GM19438 (cell line): ENCODE measurements at regions not wholly inside any gene's neighbourhood (a gene's known extent, or its start where the extent isn't known, plus 50 kb on each side); places are given as distances from the start of the nearest gene placed in this dataset.

ENCODE experiments used
- ATAC-seq: cut with Tn5 transposase; IDR thresholded peaks from one replicate; pipeline ENCODE4 v1.9.1; 2021; ENCODE audit warnings: low read depth; ENCODE audit not compliant: unreplicated experiment

DNA sequence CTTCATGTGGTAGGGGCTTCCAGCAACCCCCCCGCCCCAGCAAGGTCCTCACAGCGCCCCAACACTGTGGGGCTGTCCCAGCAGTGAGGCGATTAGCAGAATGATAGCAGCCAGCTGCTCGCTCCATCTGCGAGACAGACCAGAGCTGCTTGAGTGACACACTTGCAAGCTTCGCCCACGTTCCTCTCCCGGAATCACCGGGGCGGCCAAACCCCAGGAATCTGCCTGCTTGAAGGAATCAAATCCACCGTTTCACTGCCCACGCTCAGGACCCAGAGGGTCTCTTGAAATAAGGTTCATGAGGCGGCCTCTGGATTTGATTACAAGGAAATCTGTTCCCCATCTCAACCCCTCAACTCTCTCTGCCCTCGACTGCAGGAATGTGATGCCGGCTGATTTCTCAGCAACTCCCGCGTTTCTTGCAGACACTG lies 356.0 kb downstream of the C16orf95 start:
- ATAC-seq = no peak

DNA sequence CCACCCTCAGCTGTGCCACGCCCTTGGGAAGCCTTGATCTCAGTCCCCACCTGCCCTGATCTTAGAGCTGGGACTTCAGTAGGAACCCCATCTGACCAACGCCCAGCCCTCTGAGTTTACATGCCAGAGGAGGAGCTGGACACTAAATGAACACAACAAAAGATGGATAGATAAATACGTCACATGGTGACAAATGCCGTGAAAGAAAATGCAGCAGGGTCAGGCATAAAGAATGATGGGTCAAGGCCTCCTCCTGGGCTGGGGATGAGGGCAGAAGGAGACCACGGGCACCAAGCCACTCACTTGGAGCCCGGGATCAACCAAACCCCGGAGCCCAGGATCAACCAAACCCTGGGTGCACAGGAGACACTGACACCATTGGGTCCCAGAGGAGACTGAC lies 354.9 kb downstream of the C16orf95 start:
- no peak for ATAC-seq

DNA sequence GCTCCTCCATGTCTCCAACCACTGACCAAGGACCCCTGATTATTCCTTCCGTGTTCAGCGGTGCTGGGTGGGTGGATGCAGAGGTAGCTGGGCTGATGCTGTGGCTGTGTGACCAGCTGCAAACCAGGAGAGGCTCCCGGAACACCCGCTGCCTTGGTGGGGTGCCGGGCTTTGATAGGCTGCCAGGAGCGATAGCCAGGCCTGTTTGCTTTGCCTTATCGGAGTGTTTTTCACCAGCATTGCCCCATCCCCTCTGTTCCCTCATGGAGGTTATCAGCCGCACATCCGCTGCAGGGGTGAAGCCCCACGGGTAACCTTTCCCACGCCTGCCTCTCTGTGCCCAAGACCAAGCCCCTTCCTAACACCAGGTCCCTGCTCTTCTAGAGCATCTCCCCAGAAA lies 354.3 kb downstream of the C16orf95 start:
- no peak for ATAC-seq

DNA sequence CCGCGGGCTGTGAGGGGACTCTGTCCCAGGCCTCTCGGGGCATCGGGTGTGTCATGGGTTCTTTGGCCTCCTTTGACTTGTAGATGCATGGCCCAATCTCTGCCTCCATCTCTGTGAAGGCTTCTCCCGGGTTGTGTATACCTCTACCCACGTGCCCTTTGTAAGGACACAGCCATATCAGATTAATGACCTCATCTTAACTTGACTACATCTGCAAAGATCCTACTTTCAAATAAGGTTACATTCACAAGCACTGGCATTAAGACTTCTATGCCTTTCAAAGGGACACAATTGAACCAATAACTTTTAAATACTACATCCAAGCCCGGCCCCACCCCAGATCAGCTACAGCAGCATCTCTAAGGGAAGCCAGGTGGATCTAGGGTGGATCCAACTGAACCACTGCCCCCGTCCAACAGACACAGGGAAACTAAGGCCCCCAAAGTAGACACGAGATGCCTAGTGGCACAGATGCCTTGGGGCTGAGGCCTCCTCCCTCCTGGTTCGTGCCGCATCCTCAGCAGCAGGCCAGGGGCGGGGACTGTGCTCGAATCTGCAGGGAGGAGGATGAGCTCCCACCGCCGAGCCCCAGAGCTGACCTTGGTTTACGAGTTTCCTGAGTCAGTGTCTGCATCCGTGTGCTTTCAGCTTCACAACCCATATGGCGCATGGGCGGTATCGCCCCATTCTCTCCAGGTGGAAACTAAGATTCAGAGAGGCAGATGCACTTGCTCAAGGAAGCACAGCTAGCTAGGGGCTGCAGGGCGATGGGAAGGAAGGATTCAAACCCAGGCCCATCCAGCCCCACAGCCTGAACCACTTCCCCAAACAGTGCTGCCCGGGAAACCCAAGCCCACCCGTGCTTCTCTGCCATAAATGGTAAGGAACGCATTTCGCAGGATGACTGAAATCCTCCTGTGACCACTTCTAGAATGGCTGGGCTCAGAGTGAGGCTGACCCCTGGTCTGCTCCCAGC lies 353.3 kb downstream of the C16orf95 start:
- ATAC-seq = no peak

DNA sequence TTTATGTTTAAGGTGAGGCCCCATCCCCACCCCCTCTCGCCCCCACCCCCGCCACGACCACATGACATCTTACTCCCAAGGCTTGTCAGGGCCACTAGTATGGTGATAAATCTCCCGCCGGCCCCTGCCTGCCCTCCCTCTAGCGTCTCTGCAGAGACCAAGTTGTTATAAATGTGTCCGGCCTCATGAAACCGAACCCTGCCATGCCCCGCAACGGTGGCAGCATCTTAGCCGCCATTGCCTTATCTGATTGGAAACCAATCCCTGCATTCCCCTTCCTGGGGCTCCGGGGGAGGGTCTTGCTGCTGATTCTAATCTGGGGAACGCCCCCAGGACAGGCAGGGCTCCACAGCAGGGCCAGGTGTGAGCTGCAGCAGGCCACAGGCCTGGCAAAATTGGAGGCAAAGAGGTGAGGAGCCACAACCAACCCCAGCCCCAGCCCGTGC lies 352.4 kb downstream of the C16orf95 start:
- no peak for ATAC-seq

DNA sequence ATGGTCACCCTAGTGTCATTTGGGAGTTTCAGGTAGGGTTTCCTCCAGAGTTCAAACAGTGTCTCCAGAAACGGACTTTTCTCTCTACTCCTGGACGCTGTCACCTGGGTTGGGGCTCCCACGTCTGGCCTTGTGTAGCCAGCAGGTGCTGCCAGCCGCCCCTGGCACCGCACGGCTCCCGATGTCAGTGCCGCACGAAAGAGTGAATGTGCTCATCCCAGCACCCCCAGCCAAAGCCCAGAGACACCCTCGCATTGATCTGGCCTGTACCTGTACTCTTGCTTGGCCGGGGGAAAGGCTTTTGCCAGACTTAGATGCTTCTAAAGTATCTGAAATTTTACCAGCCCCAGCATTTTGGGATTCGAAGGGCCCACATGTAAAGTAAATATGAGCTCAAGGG lies 351.9 kb downstream of the C16orf95 start:
- no peak for ATAC-seq

DNA sequence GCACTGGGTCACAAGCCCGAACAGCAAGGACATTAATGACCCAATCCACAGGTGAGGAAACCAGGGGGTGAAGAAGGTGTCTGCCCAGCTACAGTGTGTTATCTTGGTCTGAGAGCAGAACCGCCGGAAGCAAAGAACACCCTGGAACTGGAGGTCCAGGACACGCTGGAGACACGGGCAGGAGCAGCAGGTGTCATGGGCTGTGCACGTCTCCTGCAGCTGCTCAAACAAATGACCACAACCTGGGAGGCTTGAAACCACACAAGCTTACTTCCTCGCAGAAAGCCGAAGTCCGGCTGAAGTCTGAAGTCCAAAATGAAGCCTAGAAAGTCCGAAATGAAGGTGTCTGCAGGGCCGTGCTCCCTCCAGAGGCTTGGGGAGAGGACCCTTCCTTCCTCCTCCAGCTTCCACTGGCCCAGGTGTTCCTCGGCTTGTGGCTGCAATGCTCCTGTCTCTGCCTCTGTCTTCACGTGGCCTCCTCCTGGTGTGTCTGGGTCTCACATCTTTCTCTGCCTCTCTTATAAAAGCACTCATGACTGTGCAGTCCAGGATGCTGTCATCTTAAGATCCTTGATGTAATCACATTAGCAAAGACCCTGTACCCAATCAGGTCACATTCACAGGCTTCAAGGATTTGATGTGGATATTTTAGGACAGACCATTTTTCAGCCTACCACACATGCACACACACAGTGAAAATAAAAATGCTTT lies 351.2 kb downstream of the C16orf95 start:
- no peak for ATAC-seq

DNA sequence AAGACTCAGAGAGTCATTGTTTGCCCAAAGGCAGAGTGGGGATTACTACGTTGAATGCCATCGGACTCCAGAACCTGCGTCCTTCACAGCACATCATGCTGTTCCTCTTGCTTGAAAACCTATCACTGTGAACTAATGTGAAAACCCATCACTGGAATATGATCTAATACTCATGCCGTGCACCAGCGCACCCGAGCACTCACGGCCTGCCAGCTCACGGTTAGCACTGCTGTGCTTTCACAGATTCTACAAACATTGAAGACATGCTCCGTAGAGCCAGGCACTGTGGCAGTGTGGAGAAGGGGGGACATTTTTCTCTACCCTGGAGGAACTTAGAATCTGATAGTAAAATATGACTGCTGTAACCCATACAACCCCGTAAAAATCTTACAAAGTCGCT lies 350.4 kb downstream of the C16orf95 start:
- ATAC-seq = no peak

DNA sequence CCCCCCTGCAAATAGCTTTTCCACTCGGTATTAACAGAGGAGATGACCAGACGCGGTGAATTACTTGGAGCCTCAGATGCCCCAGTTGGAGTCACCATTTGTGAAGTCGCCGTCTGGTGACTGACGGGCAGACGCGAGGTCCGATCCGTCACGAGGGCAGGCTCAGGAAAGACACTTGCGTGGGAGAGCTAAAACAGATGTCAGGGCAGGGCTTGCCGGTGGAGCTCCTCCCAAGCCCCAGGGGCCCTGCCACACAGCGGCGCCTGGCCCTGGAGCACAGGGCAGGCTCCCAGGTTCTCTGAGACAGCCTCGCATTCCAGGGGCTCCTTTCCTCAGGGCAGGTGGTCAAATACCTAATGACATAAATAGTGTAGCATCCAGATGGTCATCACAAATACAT lies 348.3 kb downstream of the C16orf95 start:
- no peak for ATAC-seq

DNA sequence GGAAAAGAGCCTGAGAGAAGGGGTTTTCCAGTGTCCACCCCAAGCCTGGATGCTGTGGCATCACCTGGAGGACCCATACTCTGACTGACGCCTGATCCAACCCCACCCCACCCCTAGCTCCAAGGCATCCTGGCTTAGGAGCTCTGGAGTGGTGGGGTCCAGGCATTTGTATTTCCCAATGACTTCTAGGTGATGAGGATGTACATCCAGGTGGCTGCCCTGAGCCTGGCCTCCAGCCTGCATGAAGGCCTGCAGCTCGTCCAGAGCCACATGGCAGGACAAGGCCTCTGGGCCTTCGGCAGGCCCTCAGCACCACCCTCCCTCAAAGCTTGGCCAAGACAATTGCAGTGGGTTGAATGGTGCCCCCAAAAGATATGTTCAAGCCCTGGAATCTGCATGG lies 347.5 kb downstream of the C16orf95 start:
- ATAC-seq = no peak

DNA sequence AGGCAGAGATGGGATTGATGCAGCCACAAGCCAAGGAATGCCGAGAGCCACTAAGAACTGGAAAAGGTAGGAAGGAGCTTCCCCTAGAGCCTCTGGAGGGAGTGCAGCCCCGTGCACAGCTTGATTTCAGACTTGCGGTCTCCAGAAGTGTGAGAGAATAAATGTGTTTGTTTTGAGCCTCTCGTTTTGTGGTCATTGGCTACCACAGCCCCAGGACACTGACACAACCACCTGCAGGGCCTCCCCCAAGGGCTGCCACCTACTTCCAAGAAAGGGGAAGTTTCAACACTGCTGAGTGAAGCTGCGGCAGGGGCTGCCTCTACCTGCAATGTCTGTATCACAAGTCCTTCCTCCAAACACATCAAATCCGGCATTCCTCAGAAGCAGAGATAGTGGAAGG lies 346.9 kb downstream of the C16orf95 start:
- ATAC-seq = no peak

DNA sequence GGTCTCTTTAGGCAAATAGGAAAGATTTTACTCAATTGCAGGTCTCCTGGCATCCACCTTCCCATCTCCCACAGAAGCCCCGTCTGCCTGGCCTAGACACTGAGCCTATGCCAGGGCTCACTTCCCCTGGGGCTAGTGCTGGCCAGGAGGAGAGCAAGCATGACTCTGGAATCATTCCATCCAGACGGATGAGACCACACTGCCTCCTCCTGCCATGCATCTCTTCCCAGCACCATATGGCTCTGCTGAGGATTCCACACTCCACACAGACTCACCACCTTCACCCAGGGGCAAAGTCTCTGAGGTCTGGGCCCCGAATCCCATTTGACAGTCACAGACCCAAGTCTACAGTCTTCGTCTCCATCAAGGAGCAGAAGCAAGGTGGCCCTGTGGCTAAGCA lies 346.5 kb downstream of the C16orf95 start:
- no peak for ATAC-seq

DNA sequence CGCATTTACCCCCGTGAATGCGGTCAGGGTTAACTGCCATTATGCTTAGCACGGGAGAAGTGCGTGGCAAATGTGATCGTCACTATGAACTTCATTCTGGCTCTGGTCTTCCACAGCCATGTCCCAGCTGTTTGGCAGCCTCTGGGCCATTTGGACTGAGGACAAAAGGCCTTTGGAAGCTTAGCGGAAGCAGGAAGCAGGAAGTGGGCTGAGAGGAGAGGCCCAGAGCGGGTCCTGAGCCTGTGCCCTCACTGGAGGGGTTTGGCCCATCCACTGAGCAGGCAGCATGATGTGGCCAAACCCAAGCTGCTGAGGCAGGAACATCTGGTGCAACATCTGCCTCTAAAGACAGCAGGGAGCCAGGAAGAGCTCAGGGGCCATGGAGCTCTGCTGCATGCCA lies 345.9 kb downstream of the C16orf95 start:
- ATAC-seq = no peak

DNA sequence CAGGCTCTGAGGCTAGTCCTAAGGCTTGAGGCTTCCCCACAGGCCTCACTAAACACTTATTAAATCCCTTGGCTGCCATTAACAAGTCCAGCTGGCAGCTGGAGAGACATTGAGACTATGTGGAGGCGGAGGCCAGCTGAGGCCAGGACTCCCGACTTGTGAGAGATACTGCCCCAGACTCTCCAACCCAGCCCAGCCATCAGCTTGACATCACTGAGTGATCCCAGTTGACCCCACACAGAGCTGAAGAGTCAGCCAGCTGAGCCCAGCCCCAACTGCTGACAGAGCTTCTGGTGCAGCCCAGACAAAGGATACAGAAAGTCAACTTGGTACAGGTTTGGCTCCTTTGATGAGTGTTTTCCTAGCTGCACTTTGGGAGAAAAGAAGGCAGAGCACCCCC lies 343.1 kb downstream of the C16orf95 start:
- ATAC-seq = no peak

DNA sequence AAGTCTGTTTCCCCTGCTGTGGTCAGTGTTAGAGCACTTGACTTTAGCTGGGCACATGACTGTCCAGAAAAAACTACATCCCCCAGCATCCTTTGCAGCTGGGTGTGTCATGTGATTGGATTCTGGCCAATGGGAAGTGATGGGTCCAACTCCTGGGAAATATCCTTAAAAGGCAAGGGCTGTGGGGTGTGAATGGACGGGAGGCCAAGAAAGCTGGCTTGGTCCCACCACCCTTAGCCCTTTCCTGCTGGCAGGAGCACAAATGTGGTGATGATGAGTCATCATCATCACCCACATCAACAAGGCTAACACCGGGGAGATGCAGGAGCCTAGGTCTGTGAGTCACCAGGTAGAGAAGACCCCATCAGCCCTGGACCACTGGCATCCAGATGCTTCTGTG lies 341.7 kb downstream of the C16orf95 start:
- no peak for ATAC-seq

DNA sequence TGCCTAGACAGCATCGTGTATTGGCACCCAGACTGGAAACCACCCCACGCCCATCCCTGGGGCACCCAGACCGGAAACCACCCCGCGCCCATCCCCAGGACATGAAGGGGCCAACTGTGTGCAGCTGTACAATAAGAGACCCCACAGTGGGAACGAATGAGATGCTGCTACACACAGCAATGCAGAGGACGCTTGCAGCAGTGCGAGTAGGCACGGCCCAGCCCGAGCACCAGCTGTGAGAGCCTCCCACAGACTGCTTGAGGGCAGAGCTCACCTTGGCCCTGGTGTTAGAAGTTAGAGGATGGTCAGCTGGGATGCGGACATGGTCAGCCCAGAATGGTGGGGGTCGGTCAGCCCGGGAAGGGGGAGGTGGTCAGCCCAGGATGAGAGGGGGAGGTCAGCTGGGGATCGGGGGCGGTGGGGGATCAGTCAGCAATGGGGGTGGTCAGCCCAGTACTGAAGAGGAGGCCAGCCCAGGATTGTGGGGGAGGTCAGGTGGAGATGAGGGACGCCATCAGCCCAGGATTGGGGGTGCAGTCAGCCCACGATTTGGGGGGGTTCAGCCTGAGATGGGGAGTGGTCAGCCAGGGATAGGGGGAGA lies 340.0 kb downstream of the C16orf95 start:
- ATAC-seq = no peak

DNA sequence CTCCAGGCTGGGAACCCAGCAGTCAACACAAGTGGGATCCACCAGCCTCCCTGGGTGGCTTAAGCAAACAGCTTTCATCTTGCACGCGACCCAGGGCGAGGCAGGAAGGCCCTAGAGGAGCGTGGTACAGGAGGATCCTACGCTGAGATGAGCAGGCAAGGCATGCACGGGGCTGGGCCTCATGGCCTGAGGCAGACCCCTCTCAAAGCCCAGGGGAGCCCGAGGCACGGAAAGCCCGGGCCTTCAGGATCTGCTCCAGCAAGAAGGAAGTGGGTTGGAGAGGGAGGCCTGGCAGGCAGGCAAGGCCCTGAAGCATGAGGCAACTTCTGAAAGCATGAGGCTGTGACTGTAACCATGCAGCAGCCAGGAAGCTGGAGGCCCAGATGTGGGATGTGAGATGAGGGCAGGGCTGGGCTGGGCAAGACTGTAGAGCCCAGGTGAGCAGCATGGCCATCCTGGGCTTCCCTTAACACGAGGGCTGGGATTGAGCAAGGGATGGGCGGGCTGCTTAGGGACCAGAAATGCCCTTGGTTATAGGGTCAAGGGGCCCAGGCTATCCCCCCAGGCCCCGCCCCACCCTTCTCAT lies 338.7 kb downstream of the C16orf95 start:
- no peak for ATAC-seq

DNA sequence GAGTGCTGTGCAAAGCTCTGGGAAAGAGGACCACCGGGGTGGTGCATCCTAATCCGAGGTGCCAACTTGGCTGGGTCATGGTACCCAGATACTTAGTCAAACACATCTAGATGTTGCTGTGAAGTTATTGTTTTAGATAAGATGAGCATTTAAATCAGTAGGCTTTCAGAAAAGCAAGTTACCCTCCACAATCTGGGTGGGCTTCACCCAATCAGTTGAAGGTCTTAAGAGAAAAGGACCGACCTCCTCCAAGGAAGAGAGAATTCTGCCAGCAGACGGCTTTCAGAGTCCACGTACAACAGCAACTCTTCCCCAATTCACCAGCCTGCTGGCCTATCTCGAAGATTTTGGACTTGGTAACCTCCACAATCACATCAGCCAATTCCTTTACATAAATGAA lies 338.1 kb downstream of the C16orf95 start:
- ATAC-seq = no peak

DNA sequence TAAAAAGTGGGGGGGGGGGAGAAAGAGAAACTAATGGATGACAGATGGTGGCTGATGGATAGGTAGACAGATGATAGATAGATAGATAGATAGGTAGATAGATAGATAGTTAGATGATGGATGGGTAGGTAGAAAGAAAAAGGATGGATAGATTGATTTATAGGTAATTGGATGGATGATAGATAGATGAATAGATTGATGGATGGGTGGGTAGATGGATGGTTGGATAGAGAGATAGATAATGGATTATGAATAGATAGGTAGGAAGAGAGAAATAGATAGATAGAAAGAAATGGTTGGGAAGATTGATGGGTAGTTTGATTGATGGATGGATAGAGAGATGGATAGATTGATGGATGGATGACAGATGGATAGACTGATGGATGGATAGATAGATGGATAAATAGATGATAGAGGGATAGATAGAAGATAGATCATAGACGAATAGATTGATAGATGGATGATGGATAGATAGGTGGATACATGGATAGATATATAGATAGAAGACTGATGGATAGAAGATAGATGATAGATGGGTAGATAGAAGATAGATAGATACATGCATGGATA lies 337.1 kb downstream of the C16orf95 start:
- ATAC-seq = no peak

DNA sequence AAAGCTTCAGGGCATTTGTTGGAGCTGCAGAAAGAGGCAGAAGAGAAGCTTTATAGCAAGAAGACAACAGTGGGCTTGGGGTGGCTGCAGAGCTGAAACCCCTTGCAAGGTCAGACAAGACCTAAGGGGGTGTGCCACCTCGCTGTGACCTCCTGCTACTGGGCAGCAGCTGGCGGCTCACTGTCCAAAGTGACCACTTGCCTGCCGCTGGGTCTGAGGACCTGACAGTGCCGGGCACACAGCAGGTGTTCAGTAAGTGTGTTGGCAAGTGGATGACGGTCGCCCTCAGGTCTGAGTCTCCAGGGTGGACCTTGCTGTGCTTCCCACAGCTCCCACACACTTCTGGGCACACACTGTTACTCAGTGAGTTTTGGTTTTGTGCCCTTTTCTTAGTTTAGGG lies 336.5 kb downstream of the C16orf95 start:
- no peak for ATAC-seq

DNA sequence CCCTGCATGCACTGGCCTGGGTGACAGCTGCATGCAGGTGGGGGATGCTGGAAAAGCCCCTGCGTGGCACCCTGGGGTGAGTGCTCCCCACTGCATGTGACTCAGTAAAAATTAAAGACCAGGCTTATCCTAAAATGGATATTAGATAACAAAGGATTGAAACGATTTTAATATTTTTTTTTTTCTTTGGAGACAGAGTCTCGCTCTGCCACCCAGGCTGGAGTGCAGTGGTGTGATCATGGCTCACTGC lies 334.9 kb downstream of the C16orf95 start:
- no peak for ATAC-seq
